Motor neuron (in vitro differentiated cells): ENCODE measurements at regions not wholly inside any gene's neighbourhood (a gene's known extent, or its start where the extent isn't known, plus 50 kb on each side); places are given as distances from the start of the nearest gene placed in this dataset.

Source experiments
- ATAC-seq, 8 experiments: fragments of 200-7000 bp; cut with Tn5 transposase; replicated peaks in 6 of 8; 2 replicates each; pipeline ENCODE4 v1.8.0; 2021; ENCODE audit warnings: mild to moderate bottlenecking in 8 of 8, moderate library complexity in 8 of 8
- H3K27ac ChIP-seq, 2 donors: fragments of 250-450 bp; sonication (Bioruptor Pico); 2 replicates each; pipeline ENCODE4 v1.9.0; 2021; ENCODE audit warnings: antibody characterized with exemption in 2 of 2, mild to moderate bottlenecking in 2 of 2, moderate library complexity in 1 of 2
- H3K4me1 ChIP-seq, 2 donors: fragments of 250-450 bp; sonication (Bioruptor Pico); replicated peaks in 1 of 2; 2 replicates each; pipeline ENCODE4 v1.6.1; 2021; ENCODE audit warnings: antibody characterized with exemption in 2 of 2, mild to moderate bottlenecking in 2 of 2, moderate library complexity in 1 of 2
- H3K4me3 ChIP-seq, 5 donors: fragments of 250-450 bp; sonication (Bioruptor Pico); 2 replicates each; pipeline ENCODE4 v1.9.0; 2021; ENCODE audit warnings: antibody characterized with exemption in 5 of 5, mild to moderate bottlenecking in 5 of 5, moderate library complexity in 4 of 5
- WGBS, 10 experiments: fragments of 450-650 bp; shearing (Covaris generic); methylation state at CpG; one replicate each; pipeline ENCODE4 v1.0.0; 2022; 5-methylcytosine and 5-hydroxymethylcytosine counted together
- in situ Hi-C, 9 experiments: fragments of 400-800 bp; cut with MboI; loops; one replicate each; pipeline ENCODE4 v1.15.0; 2021; ENCODE audit warnings: low sequenced_read_pairs in 9 of 9, low pct_unique_long_range_greater_than_20kb in 2 of 9; ENCODE audit not compliant: unreplicated experiment in 9 of 9

- no peaks in the 10 kb centered on the region for H3K4me1 ChIP-seq
- no peak overlapping the region for H3K27ac ChIP-seq
- no peak overlapping the region for H3K4me3 ChIP-seq
- ATAC-seq: no peak
- in situ Hi-C loops: no loop called here
These were observed 361.0 kb upstream of the EYS start for GRCh38 chr6:66068033-66068432.

- in situ Hi-C loops: no loop called here
- ATAC-seq: no peak
- H3K4me1 ChIP-seq: no peaks in the 10 kb centered on the region
- no peak overlapping the region for H3K27ac ChIP-seq
- H3K4me3 ChIP-seq: no peak overlapping the region
- WGBS, 10 experiments: 0 to 86% (median 78%) methylated on average over 1 of the region's 1 CpG; no CpG with 5 or more reads in 7 of the 10 experiments
These were observed 358.3 kb upstream of the EYS start for GRCh38 chr6:66065313-66065712.

- H3K4me3 ChIP-seq: no peak overlapping the region
- 0 to 100% (median 84%) methylated on average over 1 of the region's 1 CpG; no CpG with 5 or more reads in 1 of the 10 experiments for WGBS, 10 experiments
- peaks cover 0 to 2% of the 10 kb centered on the region in 2 donors for H3K4me1 ChIP-seq
- ATAC-seq: no peak
- in situ Hi-C loops: no loop called here
- H3K27ac ChIP-seq: no peak overlapping the region
These were observed 350.0 kb upstream of the EYS start for GRCh38 chr6:66057034-66057433.

GRCh38 chr6:66054967-66055366 is 347.9 kb upstream of the EYS start:
- WGBS, 10 experiments: 5 to 100% (median 83%) methylated on average over 2 of the region's 2 CpGs; no CpG with 5 or more reads in 1 of the 10 experiments
- no peak for ATAC-seq
- Histone ChIP-seq H3K27ac (no peak overlapping the region), H3K4me1 (peaks cover 0 to 3% of the 10 kb centered on the region in 2 donors), H3K4me3 (no peak overlapping the region)
- in situ Hi-C loops: no loop called here

- Histone ChIP-seq H3K4me3 (no peak overlapping the region), H3K27ac (no peak overlapping the region), H3K4me1 (peaks cover 0 to 3% of the 10 kb centered on the region in 2 donors)
- no peak for ATAC-seq
- in situ Hi-C loops: no loop called here
- WGBS, 10 experiments: 0 to 97% (median 86%) methylated on average over 1 to 5 of the region's 5 CpGs; no CpG with 5 or more reads in 1 of the 10 experiments
These were observed 344.8 kb upstream of the EYS start for GRCh38 chr6:66051812-66052211.

DNA sequence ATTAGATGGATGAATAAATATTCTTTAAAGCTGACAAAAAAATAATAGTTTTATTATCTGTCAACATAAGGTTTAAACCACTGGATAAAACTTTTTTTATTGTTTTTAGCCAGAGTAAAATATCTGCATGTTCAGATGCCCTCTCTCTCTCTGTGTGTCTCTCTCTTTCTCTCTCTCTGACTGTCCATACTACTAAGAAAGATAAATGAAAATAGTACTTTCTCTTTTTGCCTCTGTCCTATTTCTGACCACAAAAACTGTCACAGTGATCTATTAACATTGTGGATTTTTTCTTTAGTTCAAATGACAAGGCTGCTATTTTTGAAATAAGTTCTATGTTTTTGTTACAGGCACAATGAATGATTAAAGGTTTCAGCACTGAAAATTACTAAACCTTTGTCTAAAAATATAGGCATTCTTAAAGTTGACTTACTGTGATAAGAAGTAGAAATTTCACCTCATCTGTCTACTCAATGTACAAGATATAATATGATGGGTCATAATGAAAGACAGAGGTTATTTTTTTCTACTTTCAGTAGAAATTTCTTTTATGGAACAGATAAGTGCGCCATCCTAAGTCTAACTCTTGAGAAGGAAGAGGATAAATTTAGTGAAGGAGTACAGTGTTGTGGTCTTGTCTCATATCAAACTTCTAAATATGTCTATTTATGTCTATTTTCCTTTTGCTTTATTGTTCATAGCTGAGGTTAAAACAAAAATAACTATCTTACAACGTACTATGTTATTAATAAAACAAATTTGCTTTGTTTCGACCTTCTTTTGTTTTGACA is 341.9 kb upstream of the EYS start:
- no peak overlapping the region for H3K4me3 ChIP-seq
- H3K27ac ChIP-seq: no peak overlapping the region
- 12 to 100% (median 79%) methylated on average over 2 to 3 of the region's 3 CpGs for WGBS, 10 experiments
- peaks cover 0 to 3% of the 10 kb centered on the region in 2 donors for H3K4me1 ChIP-seq
- no peak for ATAC-seq
- in situ Hi-C loops: no loop called here

- 8 to 100% (median 27%) methylated on average over 1 of the region's 1 CpG; no CpG with 5 or more reads in 6 of the 10 experiments for WGBS, 10 experiments
- no peak overlapping the region for H3K27ac ChIP-seq
- H3K4me3 ChIP-seq: no peak overlapping the region
- H3K4me1 ChIP-seq: no peaks in the 10 kb centered on the region
- ATAC-seq: no peak
- in situ Hi-C loops: no loop called here
These were observed 325.6 kb upstream of the EYS start for GRCh38 chr6:66032626-66033025.

DNA sequence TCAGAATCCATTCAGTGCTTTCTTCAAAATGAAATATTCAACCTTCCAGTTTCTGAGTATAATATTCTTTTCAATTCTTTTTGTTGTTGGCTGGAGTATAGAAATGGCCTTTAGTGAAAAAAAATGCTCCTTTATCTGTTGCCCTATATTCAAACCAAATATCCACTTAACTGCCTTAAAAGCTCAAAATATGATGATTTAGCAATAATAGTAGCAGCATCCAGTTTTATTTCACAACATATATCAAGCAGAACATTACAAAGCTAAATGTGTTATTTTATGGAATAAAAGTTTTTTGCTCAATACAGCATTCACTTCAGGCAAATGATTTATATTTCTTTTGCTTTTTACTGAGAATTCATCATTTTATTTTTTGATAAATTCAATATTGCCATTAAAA is 322.4 kb upstream of the EYS start:
- no peaks in the 10 kb centered on the region for H3K4me1 ChIP-seq
- in situ Hi-C loops: no loop called here
- H3K4me3 ChIP-seq: no peak overlapping the region
- no peak overlapping the region for H3K27ac ChIP-seq
- ATAC-seq: no peak

DNA sequence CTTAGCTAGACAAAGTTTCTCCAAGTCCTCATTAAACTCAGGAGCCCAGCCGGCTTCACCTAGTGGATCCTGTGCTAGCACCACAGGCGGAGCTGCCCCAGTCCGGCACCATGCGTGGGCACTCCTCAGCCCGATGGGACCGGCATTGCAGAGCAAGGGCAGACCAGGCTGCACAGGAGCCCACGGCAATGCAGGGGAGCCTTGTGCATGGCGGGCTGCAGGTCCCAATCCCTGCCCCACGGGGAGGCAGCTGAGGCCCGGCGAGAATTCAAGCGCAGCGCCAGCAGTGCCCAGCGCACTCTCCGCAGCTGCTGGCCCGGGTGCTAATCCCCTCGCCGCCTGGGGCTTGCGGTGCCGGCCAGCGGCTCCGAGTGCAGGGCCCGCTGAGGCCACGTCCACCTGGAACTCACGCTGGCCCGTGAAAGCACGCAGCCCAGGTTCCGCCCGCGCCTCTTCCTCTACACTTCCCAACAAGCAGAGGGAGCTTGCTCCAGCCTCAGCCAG is 292.3 kb upstream of the EYS start:
- no peak for ATAC-seq
- Histone ChIP-seq H3K4me1 (no peaks in the 10 kb centered on the region), H3K27ac (no peak overlapping the region), H3K4me3 (no peak overlapping the region)
- in situ Hi-C loops: no loop called here
- 60 to 100% (median 92%) methylated on average over 1 to 5 of the region's 30 CpGs; no CpG with 5 or more reads in 6 of the 10 experiments for WGBS, 10 experiments

DNA sequence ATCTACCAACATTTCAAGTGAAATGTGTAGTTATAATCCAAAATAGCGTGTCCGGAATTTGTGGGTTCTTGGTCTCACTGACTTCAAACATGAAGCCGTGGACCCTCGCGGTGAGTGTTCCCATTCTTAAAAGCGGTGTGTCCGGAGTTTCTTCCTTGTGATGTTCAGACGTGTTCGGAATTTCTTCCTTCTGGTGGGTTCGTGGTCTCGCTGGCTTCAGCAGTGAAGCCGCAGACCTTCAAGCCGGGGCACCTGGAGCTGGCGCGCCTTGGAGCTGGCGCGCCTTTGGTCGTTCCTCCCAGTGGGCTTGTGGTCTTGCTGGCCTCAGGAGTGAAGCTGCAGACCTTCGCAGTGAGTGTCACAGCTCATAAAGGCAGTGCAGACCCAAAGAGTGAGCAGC is 291.5 kb upstream of the EYS start:
- no peak overlapping the region for H3K4me3 ChIP-seq
- in situ Hi-C loops: no loop called here
- no peaks in the 10 kb centered on the region for H3K4me1 ChIP-seq
- ATAC-seq: no peak
- H3K27ac ChIP-seq: no peak overlapping the region
- WGBS, 10 experiments: 62 to 100% (median 90%) methylated on average over 2 to 19 of the region's 19 CpGs; no CpG with 5 or more reads in 4 of the 10 experiments

GRCh38 chr6:65997539-65997938 is 290.5 kb upstream of the EYS start:
- H3K4me3 ChIP-seq: no peak overlapping the region
- WGBS, 10 experiments: 0 to 100% (median 49%) methylated on average over 1 of the region's 1 CpG; no CpG with 5 or more reads in 2 of the 10 experiments
- H3K4me1 ChIP-seq: no peaks in the 10 kb centered on the region
- H3K27ac ChIP-seq: no peak overlapping the region
- no peak for ATAC-seq
- in situ Hi-C loops: no loop called here

DNA sequence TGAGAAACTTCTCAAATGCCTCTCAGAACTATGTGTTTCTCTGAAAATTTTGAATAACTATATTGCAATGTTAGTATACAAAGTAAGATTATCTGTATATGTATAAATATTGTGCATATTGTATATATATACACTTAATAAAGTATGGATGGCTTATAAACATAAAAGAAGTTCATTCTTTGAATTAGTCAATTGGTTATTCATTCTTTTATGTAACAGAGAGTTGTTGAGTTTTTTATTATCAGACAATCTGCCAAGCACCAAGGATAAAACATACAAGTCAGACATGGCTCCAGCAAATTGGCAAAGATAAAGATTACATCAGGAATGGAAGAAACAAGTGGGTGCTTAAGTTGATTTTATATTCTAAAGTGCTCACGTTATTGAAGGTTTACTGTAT is 289.1 kb upstream of the EYS start:
- in situ Hi-C loops: no loop called here
- Histone ChIP-seq H3K4me3 (no peak overlapping the region), H3K4me1 (no peaks in the 10 kb centered on the region), H3K27ac (no peak overlapping the region)
- no peak for ATAC-seq
- WGBS, 10 experiments: 0 to 100% (median 80%) methylated on average over 1 of the region's 1 CpG; no CpG with 5 or more reads in 1 of the 10 experiments

- Histone ChIP-seq H3K27ac (no peak overlapping the region), H3K4me3 (no peak overlapping the region), H3K4me1 (no peaks in the 10 kb centered on the region)
- in situ Hi-C loops: no loop called here
- whole genome bisulfite sequencing, 10 experiments: 17 to 97% (median 90%) methylated on average over 1 to 3 of the region's 5 CpGs; no CpG with 5 or more reads in 3 of the 10 experiments
- ATAC-seq: no peak
These were observed 282.6 kb upstream of the EYS start for GRCh38 chr6:65989676-65990075.

DNA sequence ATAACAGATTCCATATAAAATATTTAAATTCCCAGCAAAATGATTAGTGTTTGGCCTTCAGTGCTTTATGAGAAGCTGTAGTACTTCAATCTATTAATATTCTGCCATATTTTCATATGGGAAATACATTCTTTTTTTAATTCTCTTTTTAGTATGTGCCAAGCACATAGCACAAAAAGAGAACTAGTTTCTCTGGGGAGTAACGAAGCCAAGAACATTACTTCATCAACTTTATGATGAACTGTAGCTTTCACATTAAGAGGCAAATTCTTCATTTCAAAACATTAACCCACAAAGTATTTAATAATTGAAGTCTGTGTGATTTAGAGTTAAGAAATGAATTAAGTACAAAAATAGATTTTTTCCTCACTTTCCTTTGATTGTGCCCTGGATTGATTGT is 281.0 kb upstream of the EYS start:
- Histone ChIP-seq H3K4me3 (no peak overlapping the region), H3K27ac (no peak overlapping the region), H3K4me1 (no peaks in the 10 kb centered on the region)
- in situ Hi-C loops: no loop called here
- 0 to 100% (median 86%) methylated on average over 1 of the region's 1 CpG; no CpG with 5 or more reads in 2 of the 10 experiments for WGBS, 10 experiments
- ATAC-seq: no peak
